HG02885 (cell line): ENCODE measurements at regions not wholly inside any gene's neighbourhood (a gene's known extent, or its start where the extent isn't known, plus 50 kb on each side); places are given as distances from the start of the nearest gene placed in this dataset.
"Not testable (repeated sequence)": the region's sequence is repeated elsewhere in the genome, so short reads cannot be mapped to it uniquely, and the experiment has no call there.

Experiments
- ATAC-seq: cut with Tn5 transposase; IDR thresholded peaks from one replicate; pipeline ENCODE4 v1.9.1; 2021; ENCODE audit warnings: mild to moderate bottlenecking; ENCODE audit not compliant: unreplicated experiment, poor library complexity

GRCh38 chr10:22158426-22158825 lies 59.4 kb downstream of the EBLN1 start:
- ATAC-seq, result no peak

- no peak for ATAC-seq
Observed at GRCh38 chr10:22156750-22157149, 61.1 kb downstream of the EBLN1 start.

- no peak for ATAC-seq
Observed at GRCh38 chr10:22152403-22152802, 65.4 kb downstream of the EBLN1 start.

- no peak for ATAC-seq
Observed at GRCh38 chr10:22150842-22151241, 67.0 kb downstream of the EBLN1 start.

- ATAC-seq, result no peak
Observed at GRCh38 chr10:22148961-22149360, 68.9 kb downstream of the EBLN1 start.

- not testable (repeated sequence) for ATAC-seq
Observed at GRCh38 chr10:22145873-22146272, 71.9 kb downstream of the EBLN1 start.

- no peak for ATAC-seq
Observed at GRCh38 chr10:22137542-22137941, 80.3 kb downstream of the EBLN1 start.

GRCh38 chr10:22135591-22135990 lies 82.2 kb downstream of the EBLN1 start:
- no peak for ATAC-seq

GRCh38 chr10:22133749-22134624 lies 83.8 kb downstream of the EBLN1 start:
- ATAC-seq, result peak; percentile 83

GRCh38 chr10:22130824-22131223 lies 87.0 kb downstream of the EBLN1 start:
- not testable (repeated sequence) for ATAC-seq

- not testable (repeated sequence) for ATAC-seq
Observed at GRCh38 chr10:22129612-22130011, 88.2 kb downstream of the EBLN1 start.

GRCh38 chr10:22121181-22121580 lies 96.6 kb downstream of the EBLN1 start:
- ATAC-seq, result not testable (repeated sequence)

GRCh38 chr10:22120072-22120471 lies 97.7 kb downstream of the EBLN1 start:
- ATAC-seq, result not testable (repeated sequence)

GRCh38 chr10:22119575-22119974 lies 98.2 kb downstream of the EBLN1 start:
- not testable (repeated sequence) for ATAC-seq

- no peak for ATAC-seq
Observed at GRCh38 chr10:22111705-22112104, 106.1 kb downstream of the EBLN1 start.

- no peak for ATAC-seq
Observed at GRCh38 chr10:22111260-22111659, 106.6 kb downstream of the EBLN1 start.

GRCh38 chr10:22110761-22111160 lies 107.1 kb downstream of the EBLN1 start:
- ATAC-seq, result no peak

GRCh38 chr10:22105270-22105669 lies 101.7 kb upstream of the DNAJC1 start:
- no peak for ATAC-seq

- peak; percentile 69 for ATAC-seq
Observed at GRCh38 chr10:22103701-22104470, 100.4 kb upstream of the DNAJC1 start.

GRCh38 chr10:22097696-22098095 lies 94.2 kb upstream of the DNAJC1 start:
- no peak for ATAC-seq

- not testable (repeated sequence) for ATAC-seq
Observed at GRCh38 chr10:22091260-22091659, 87.7 kb upstream of the DNAJC1 start.
